Hippocampal formation (tissue), 2 donors: ENCODE measurements at regions not wholly inside any gene's neighbourhood (a gene's known extent, or its start where the extent isn't known, plus 50 kb on each side); places are given as distances from the start of the nearest gene placed in this dataset.
A peak's percentile ranks its signal among the peaks of the same experiment; 100 is the strongest.

Experiments
- DNase-seq, 2 donors: peaks; one replicate each; lab custom pipeline; 2025; lab: John Stamatoyannopoulos, UW

GRCh38 chr3:23644099-23644498, 161.7 kb upstream of the UBE2E1 start:
- no peak for DNase-seq

- DNase-seq, result no peak
Observed at GRCh38 chr3:23644676-23645075, 161.1 kb upstream of the UBE2E1 start.

- no peak for DNase-seq
Observed at GRCh38 chr3:23645533-23646183, 160.1 kb upstream of the UBE2E1 start.

GRCh38 chr3:23646184-23646920, 159.4 kb upstream of the UBE2E1 start:
- DNase-seq, result no peak

- no peak for DNase-seq
Observed at GRCh38 chr3:23647706-23648258, 158.0 kb upstream of the UBE2E1 start.

GRCh38 chr3:23648326-23648995, 157.3 kb upstream of the UBE2E1 start:
- DNase-seq, result no peak

- no peak for DNase-seq
Observed at GRCh38 chr3:23648996-23649395, 156.8 kb upstream of the UBE2E1 start.

GRCh38 chr3:23649448-23649847, 156.3 kb upstream of the UBE2E1 start:
- DNase-seq, result no peak

- no peak for DNase-seq
Observed at GRCh38 chr3:23650371-23651140, 155.2 kb upstream of the UBE2E1 start.

- DNase-seq, result no peak
Observed at GRCh38 chr3:23653647-23654525, 151.9 kb upstream of the UBE2E1 start.

- DNase-seq, result no peak
Observed at GRCh38 chr3:23654571-23654970, 151.2 kb upstream of the UBE2E1 start.

GRCh38 chr3:23655749-23656148, 150.0 kb upstream of the UBE2E1 start:
- DNase-seq, result no peak

GRCh38 chr3:23656199-23656598, 149.6 kb upstream of the UBE2E1 start:
- no peak for DNase-seq

- DNase-seq, result no peak
Observed at GRCh38 chr3:23656821-23657220, 148.9 kb upstream of the UBE2E1 start.

- no peak for DNase-seq
Observed at GRCh38 chr3:23657647-23658046, 148.1 kb upstream of the UBE2E1 start.

GRCh38 chr3:23659274-23659673, 146.5 kb upstream of the UBE2E1 start:
- DNase-seq, result peak in 1 of 2 donors; percentile 18

GRCh38 chr3:23659840-23660430, 145.8 kb upstream of the UBE2E1 start:
- no peak for DNase-seq

- DNase-seq, result no peak
Observed at GRCh38 chr3:23662079-23662617, 143.6 kb upstream of the UBE2E1 start.

- DNase-seq, result no peak
Observed at GRCh38 chr3:23663246-23663645, 142.5 kb upstream of the UBE2E1 start.

- no peak for DNase-seq
Observed at GRCh38 chr3:23663661-23664186, 142.0 kb upstream of the UBE2E1 start.
